B cell (primary cell): ENCODE measurements at regions not wholly inside any gene's neighbourhood (a gene's known extent, or its start where the extent isn't known, plus 50 kb on each side); places are given as distances from the start of the nearest gene placed in this dataset.

ENCODE experiments used
- ATAC-seq: fragments of 200-7000 bp; cut with Tn5 transposase; one replicate; pipeline ENCODE4 v1.10.0; 2021; ENCODE audit warnings: low read depth, mild to moderate bottlenecking, moderate number of reproducible peaks, moderate library complexity
- CTCF ChIA-PET: fragments of 350-600 bp; sonication (Branson Sonifier 250); formaldehyde crosslinking; loops from one replicate; lab custom pipeline; 2021; ENCODE audit warnings: antibody characterized with exemption, inconsistent platforms; lab: Charles Lee
- POLR2A ChIA-PET: fragments of 350-600 bp; sonication (Branson Sonifier 250); formaldehyde crosslinking; loops from one replicate; lab custom pipeline; 2021; ENCODE audit warnings: antibody characterized with exemption; lab: Charles Lee
- DNase-seq: peaks from one replicate; pipeline ENCODE4 v3.0.0; 2013
- H2AFZ ChIP-seq: 2 replicates; pipeline ENCODE4 v1.6.1; 2012; ENCODE audit warnings: mild to moderate bottlenecking, low read depth, low read length; ENCODE audit not compliant: insufficient read depth, poor library complexity, severe bottlenecking
- H3K27ac ChIP-seq, 2 donors: 1 replicate in 1 of 2; 2 replicates in 1 of 2; pipeline ENCODE4 v1.5.1; 2012 to 2013; ENCODE audit warnings: low read length in 2 of 2, mild to moderate bottlenecking in 2 of 2, moderate library complexity in 1 of 2
- H3K27me3 ChIP-seq, 4 experiments: fragments of 200-600 bp in 1 of 4; sonication (generic) in 1 of 4; replicated peaks in 1 of 4; 1 replicate in 2 of 4; 2 replicates in 2 of 4; pipeline versions ENCODE4 v1.6.1 to v1.7.0; 2013 to 2016; ENCODE audit warnings: low read length in 3 of 4, mild to moderate bottlenecking in 2 of 4, mixed read lengths in 1 of 4, moderate library complexity in 1 of 4; ENCODE audit not compliant: insufficient read depth in 4 of 4, control insufficient read depth in 3 of 4; ENCODE audit errors: control extremely low read depth in 1 of 4
- H3K36me3 ChIP-seq, 2 experiments: replicated peaks in 1 of 2; 1 replicate in 1 of 2; 2 replicates in 1 of 2; pipeline versions ENCODE4 v1.6.1 to v1.7.1; 2013; ENCODE audit warnings: low read length in 1 of 2; ENCODE audit not compliant: insufficient read depth in 2 of 2, control insufficient read depth in 1 of 2; ENCODE audit errors: control extremely low read depth in 1 of 2, extremely low read depth in 1 of 2
- H3K4me1 ChIP-seq, 2 donors: fragments of 200-600 bp in 1 of 2; sonication (generic) in 1 of 2; 1 replicate in 1 of 2; 2 replicates in 1 of 2; pipeline versions ENCODE4 v1.5.1 to v1.6.1; 2013 to 2017; ENCODE audit warnings: low read length in 2 of 2; ENCODE audit not compliant: control insufficient read depth in 2 of 2, insufficient read depth in 2 of 2
- H3K4me2 ChIP-seq: replicated peaks from 2 replicates; pipeline ENCODE3; 2012; ENCODE audit warnings: mild to moderate bottlenecking, low read depth, low read length; ENCODE audit not compliant: poor library complexity, severe bottlenecking
- H3K4me3 ChIP-seq, 5 experiments: fragments of 200-600 bp in 1 of 5; sonication (generic) in 1 of 5; 1 replicate in 3 of 5; 2 replicates in 2 of 5; pipeline versions ENCODE4 v1.5.1 to v1.7.0; 2011 to 2016; ENCODE audit warnings: low read length in 4 of 5, mild to moderate bottlenecking in 4 of 5, low read depth in 2 of 5, control low read depth in 1 of 5, moderate library complexity in 1 of 5; ENCODE audit not compliant: insufficient read depth in 1 of 5; ENCODE audit errors: control extremely low read depth in 1 of 5, extremely low read depth in 1 of 5
- H3K79me2 ChIP-seq: fragments of 200-600 bp; sonication (generic); one replicate; pipeline ENCODE4 v1.6.0; 2016; ENCODE audit warnings: low read length; ENCODE audit not compliant: control insufficient read depth, insufficient read depth
- H3K9ac ChIP-seq: fragments of 200-600 bp; sonication (generic); 2 replicates; pipeline ENCODE4 v1.6.1; 2017; ENCODE audit warnings: mild to moderate bottlenecking, low read length, moderate library complexity
- H3K9me3 ChIP-seq, 3 donors: one replicate each; pipeline versions ENCODE4 v1.6.1 to v1.7.1; 2013; ENCODE audit warnings: low read length in 2 of 3; ENCODE audit not compliant: control insufficient read depth in 2 of 3, insufficient read depth in 1 of 3; ENCODE audit errors: control extremely low read depth in 1 of 3
- H4K20me1 ChIP-seq: 2 replicates; pipeline ENCODE4 v1.6.0; 2012; ENCODE audit warnings: mild to moderate bottlenecking, low read length; ENCODE audit not compliant: insufficient read depth, control insufficient read depth, poor library complexity, severe bottlenecking
- H3K27ac Mint-ChIP-seq: one replicate; pipeline ENCODE4 v1.8.0; 2021; ENCODE audit warnings: mixed read lengths
- H3K27me3 Mint-ChIP-seq: one replicate; pipeline ENCODE4 v1.8.0; 2021; ENCODE audit warnings: mixed read lengths
- H3K4me1 Mint-ChIP-seq: one replicate; pipeline ENCODE4 v1.8.0; 2021; ENCODE audit warnings: mixed read lengths
- H3K4me3 Mint-ChIP-seq: one replicate; pipeline ENCODE4 v1.8.0; 2021; ENCODE audit warnings: mixed read lengths
- H3K9me3 Mint-ChIP-seq: one replicate; pipeline ENCODE4 v1.8.0; 2022; ENCODE audit warnings: mixed read lengths; ENCODE audit not compliant: insufficient read depth
- EZH2 ChIP-seq: IDR thresholded peaks from 2 replicates; pipeline ENCODE4 v1.6.1; 2012; ENCODE audit warnings: borderline replicate concordance, low read depth, mild to moderate bottlenecking, moderate library complexity, low read length; ENCODE audit not compliant: insufficient read depth, poor library complexity, severe bottlenecking
- WGBS: methylation state at CpG from one replicate; pipeline ENCODE4 v1.1.5; 2013; ENCODE audit warnings: missing lambda C conversion rate; ENCODE audit not compliant: insufficient coverage; 5-methylcytosine and 5-hydroxymethylcytosine counted together
- intact Hi-C: fragments of 100-400 bp; cut with micrococcal nuclease; formaldehyde crosslinking; loops from one replicate; pipeline ENCODE4 v1.10.0; 2022
- TF ChIP-seq, protein P1 (sequence below): fragments of 200-600 bp; IDR thresholded peaks from one replicate; pipeline ENCODE4 v1.8.0; 2022; ENCODE audit warnings: antibody characterized with exemption, mild to moderate bottlenecking

DNA sequence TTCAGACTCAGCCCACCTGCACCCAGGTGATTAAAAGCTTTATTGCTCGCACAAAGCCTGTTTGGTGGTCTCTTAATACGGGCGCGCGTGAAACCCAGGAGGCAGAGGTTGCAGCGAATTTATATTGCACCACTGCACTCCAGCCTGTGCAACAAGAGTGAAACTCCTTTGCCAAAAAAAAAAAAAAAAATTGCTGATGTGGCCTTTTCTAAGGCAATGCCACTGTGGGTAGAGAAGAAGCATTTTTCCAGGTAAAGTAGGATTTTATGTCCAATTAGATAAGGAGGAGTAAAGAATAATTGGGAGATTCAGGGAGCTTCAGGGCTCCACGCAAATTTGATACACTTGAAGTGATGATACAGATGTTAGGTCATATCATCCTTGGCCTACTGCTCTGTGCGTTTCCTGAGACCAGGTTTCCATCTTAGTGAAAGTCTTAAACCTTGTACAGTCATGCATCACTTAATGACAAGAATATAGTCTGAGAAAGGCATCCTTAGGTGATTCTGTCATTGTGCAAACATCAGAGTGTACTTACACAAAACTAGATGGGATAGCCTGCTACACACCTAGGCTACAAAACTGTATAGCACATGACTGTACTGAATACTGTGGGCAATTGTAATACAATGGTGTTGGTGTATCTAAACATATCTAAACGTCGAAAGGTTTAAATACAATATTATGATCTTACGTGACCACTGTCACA is 150.9 kb downstream of the SPRY2 start:
- no peaks in the 10 kb centered on the region for H3K27me3 ChIP-seq
- CTCF ChIA-PET: no interaction called here
- no peaks in the 10 kb centered on the region for H3K79me2 ChIP-seq
- Mint-ChIP-seq H3K4me3 (no peak overlapping the region), H3K9me3 (no peaks in the 10 kb centered on the region), H3K4me1 (no peaks in the 10 kb centered on the region), H3K27ac (no peak overlapping the region), H3K27me3 (no peaks in the 10 kb centered on the region)
- H3K4me1 ChIP-seq: no peaks in the 10 kb centered on the region
- intact Hi-C loops: no loop called here
- no peak overlapping the region for H3K27ac ChIP-seq
- H2AFZ ChIP-seq: no peak overlapping the region
- H3K9me3 ChIP-seq: peaks cover 0 to 3% (median 0%) of the 10 kb centered on the region in 3 donors
- no peak for TF ChIP-seq EZH2
- TF ChIP-seq, protein P1, sequence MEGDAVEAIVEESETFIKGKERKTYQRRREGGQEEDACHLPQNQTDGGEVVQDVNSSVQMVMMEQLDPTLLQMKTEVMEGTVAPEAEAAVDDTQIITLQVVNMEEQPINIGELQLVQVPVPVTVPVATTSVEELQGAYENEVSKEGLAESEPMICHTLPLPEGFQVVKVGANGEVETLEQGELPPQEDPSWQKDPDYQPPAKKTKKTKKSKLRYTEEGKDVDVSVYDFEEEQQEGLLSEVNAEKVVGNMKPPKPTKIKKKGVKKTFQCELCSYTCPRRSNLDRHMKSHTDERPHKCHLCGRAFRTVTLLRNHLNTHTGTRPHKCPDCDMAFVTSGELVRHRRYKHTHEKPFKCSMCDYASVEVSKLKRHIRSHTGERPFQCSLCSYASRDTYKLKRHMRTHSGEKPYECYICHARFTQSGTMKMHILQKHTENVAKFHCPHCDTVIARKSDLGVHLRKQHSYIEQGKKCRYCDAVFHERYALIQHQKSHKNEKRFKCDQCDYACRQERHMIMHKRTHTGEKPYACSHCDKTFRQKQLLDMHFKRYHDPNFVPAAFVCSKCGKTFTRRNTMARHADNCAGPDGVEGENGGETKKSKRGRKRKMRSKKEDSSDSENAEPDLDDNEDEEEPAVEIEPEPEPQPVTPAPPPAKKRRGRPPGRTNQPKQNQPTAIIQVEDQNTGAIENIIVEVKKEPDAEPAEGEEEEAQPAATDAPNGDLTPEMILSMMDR: no peak
- no peak overlapping the region for H3K4me3 ChIP-seq
- H3K36me3 ChIP-seq: no peaks in the 10 kb centered on the region
- H4K20me1 ChIP-seq: no peaks in the 10 kb centered on the region
- no peak for ATAC-seq
- no peak overlapping the region for H3K9ac ChIP-seq
- no peak for DNase-seq
- POLR2A ChIA-PET: no interaction called here
- 100% methylated on average over 1 of the region's 11 CpGs for WGBS
- no peak overlapping the region for H3K4me2 ChIP-seq

DNA sequence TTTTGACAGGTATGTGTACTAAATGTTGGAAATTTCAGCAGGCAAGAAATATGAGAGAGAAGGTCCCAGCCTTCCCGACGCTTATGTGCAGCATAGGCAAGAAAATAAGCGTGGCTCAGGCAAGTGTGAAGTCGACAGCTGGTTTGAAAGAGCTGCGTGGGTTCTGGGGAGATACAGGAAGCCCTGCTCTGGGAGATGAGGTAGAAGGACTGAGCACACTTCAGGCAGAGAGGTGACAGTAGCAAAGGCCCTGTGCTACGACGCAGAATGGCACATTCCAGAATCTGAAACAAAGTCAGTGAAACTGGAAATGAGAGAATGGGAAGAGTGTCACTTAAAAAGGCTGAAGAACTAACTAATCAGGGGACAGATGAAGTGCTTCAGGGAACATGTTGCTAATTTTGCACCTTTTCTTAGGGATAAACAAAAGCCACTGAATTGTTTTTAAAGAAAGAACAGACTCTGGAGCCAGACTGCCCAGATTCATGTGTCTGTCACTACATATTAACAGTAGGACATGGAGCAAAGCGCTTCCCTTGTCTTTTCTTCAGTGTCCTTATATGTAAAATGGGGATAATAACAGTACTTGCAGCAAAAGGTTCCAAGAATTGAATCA is 160.1 kb downstream of the SPRY2 start:
- no peak overlapping the region for H3K4me3 ChIP-seq
- H3K4me3 Mint-ChIP-seq: no peak overlapping the region

More for the DNA sequence above, 160.1 kb downstream of the SPRY2 start:
- no peaks in the 10 kb centered on the region for H3K27me3 Mint-ChIP-seq
- no peaks in the 10 kb centered on the region for H3K27me3 ChIP-seq
- no peak for TF ChIP-seq EZH2
- TF ChIP-seq, protein P1: no peak
- H4K20me1 ChIP-seq: no peaks in the 10 kb centered on the region
- H3K27ac Mint-ChIP-seq: no peak overlapping the region
- no peaks in the 10 kb centered on the region for H3K36me3 ChIP-seq
- 89% methylated on average over 7 of the region's 8 CpGs for WGBS
- intact Hi-C loops: no loop called here
- H2AFZ ChIP-seq: no peak overlapping the region
- POLR2A ChIA-PET: no interaction called here
- no peak overlapping the region for H3K9ac ChIP-seq
- no peaks in the 10 kb centered on the region for H3K4me1 Mint-ChIP-seq
- ATAC-seq (no peak), DNase-seq (no peak)
- no peaks in the 10 kb centered on the region for H3K79me2 ChIP-seq
- CTCF ChIA-PET: no interaction called here
- H3K4me2 ChIP-seq: no peak overlapping the region
- no peak overlapping the region for H3K27ac ChIP-seq
- no peaks in the 10 kb centered on the region for H3K9me3 Mint-ChIP-seq
- H3K9me3 ChIP-seq: no peaks in the 10 kb centered on the region
- no peaks in the 10 kb centered on the region for H3K4me1 ChIP-seq
